NCI-H345 treated with DMSO at 0.1 percent for 48 hours (cell line): ENCODE measurements at regions not wholly inside any gene's neighbourhood (a gene's known extent, or its start where the extent isn't known, plus 50 kb on each side); places are given as distances from the start of the nearest gene placed in this dataset.
"Not testable (repeated sequence)": the region's sequence is repeated elsewhere in the genome, so short reads cannot be mapped to it uniquely, and the experiment has no call there.

Source experiments
- DNase-seq: peaks from one replicate; lab custom pipeline; 2025; ENCODE audit not compliant: unreplicated experiment; lab: John Stamatoyannopoulos, UW

DNA sequence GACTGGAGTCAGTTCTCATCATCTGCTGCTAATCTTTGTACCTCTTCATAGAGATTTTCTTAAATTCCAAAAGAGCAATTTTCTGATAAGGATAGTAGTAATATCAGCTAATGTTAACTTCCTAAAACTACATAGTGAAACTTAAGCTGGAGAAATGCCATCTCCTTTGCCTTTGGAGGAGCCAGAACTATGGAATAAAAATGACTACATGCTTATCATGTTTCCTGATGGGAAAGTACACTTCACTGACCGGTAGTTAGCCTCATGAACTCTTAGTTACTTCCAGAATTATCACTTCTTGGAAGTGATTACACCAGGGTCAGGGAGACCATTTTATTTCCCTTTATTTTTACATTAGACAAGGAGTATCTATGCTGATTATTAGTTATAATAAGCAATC is 1222.1 kb upstream of the TMEM132C start:
- no peak for DNase-seq

DNA sequence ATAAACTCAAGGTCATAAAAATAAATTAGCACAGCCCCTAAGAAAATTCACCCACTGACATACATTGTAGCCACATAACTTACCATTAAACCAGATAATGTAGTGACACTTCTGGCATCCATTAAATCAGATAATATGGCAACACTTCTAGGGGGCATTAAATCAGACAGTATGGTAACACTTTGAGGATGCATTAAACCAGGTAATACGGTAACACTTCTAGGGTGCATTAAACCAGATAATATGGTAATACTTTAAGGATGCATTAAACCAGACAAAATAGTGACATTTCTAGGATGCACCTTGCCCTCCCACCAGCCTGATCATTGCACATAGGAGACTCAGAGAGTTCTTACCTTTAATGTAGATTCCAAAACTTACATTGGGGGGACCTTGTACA is 1220.5 kb upstream of the TMEM132C start:
- DNase-seq = no peak

- DNase-seq = no peak
These were observed 1218.9 kb upstream of the TMEM132C start for GRCh38 chr12:127048057-127048456.

GRCh38 chr12:127048525-127048924 is 1218.4 kb upstream of the TMEM132C start:
- not testable (repeated sequence) for DNase-seq

GRCh38 chr12:127051139-127051538 is 1215.8 kb upstream of the TMEM132C start:
- no peak for DNase-seq

GRCh38 chr12:127052511-127053232 is 1214.3 kb upstream of the TMEM132C start:
- no peak for DNase-seq

- no peak for DNase-seq
These were observed 1212.4 kb upstream of the TMEM132C start for GRCh38 chr12:127054531-127054930.

DNA sequence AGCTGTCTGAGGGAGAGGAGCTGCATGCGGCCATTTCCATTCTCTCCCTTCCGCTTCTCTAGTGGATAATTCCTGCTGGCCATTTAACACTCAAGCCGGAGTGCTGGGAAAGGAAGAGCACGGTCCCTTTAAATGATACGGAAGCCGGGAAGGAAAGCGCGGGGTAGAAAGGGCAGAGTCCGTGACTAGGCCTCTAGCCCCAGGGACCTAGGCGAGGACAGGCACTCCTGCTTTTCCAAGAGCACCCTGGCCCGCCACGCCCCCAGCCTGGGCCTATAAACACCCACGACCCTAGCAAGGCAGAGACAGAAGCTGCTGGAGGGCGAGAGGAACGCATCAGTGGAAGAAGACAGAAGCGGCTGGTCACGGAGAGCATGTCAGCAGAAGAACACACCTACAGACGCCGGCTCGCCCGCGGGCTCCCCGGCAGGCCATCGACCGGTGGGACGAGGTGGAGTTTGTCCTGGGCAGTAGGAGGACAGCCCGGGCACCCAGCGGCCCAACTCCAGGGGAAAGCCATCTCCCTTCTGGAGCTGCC is 1206.6 kb upstream of the TMEM132C start:
- DNase-seq = no peak

- no peak for DNase-seq
These were observed 1206.0 kb upstream of the TMEM132C start for GRCh38 chr12:127060933-127061332.

GRCh38 chr12:127063339-127064072 is 1203.5 kb upstream of the TMEM132C start:
- no peak for DNase-seq

DNA sequence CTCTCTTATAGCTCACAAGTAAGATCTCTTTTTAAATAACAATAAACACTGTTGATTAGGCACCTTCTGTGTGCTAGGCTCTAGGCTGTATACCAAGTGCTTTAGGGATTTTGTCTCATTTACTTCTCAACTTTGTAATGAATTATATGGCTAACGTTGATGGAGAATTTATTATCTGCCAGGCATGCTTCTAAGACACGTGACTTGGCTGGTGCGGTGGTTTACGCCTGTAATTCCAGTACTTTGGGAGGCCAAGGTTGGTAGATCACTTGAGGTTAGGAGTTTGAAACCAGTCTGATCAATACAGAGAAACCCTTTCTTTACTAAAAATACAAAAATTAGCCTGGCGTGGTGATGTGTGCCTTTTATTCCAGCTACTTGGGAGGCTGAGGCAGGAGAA is 1202.8 kb upstream of the TMEM132C start:
- no peak for DNase-seq

DNA sequence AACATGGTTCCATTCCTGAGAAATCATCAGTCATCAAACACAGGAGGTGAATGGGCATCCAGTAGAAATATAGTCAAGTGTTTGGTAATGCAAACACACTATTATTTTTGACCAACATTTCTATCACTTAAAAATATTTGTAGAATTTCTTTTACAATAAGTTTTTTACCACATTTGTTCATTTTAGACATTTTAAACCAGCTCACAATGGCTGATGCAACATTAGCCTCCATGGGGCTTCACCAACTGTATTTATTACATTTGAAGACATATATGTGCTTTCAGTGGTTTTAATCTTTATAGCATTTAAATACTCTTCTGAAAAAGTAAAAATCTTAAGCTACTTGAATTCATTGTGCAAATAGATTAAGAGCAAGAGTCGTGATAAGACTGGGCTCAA is 1201.4 kb upstream of the TMEM132C start:
- no peak for DNase-seq

DNA sequence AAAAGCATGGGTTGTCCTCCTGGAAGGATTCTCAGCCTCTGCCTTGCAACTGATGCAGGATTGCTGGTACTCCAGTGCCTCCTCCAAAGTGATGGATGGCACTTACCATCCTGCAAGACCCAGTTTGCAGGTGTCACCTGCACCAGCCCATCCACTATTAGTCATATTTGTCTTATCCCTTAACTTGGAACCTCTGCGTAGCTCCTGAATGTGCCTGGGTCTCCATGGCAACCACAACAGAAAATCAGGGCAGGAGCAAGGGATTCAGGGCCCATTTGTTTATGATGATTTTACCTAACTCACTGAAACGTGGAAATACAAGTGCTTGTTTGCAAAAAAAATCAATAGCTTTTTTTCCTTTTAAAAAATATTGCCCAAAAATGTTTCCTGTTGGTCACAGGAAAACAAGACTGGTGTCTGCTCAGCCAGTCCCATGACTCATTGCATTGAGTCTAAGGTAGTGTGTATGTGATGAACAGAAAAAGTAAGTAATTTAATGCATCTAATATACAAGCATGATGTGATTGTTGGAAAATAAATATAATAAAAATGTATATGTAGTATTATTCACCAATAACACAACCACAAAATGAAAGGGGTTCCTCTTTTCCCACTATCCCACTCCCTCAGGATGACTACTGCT is 1196.3 kb upstream of the TMEM132C start:
- DNase-seq = no peak

GRCh38 chr12:127074161-127074560 is 1192.8 kb upstream of the TMEM132C start:
- DNase-seq = no peak

DNA sequence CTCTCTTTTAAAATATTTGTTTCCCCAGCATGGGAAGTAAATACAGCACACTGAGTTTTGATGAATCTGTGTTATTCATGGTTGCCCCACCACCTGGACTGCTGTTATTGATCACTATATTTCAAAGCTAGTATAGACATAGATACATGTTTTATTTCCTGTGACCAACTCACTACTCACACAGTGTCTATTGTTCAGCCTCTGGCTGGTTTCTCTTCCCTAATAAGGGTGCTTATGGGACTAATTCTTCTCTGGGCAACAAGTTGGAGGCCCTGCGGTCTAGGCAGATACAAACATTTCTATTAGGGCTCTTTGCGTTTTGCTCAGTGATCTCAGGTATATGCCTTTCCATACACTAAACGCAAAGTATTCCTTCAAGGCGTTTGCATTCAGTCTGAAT is 1191.0 kb upstream of the TMEM132C start:
- DNase-seq = no peak

- no peak for DNase-seq
These were observed 1189.5 kb upstream of the TMEM132C start for GRCh38 chr12:127077262-127078045.

DNA sequence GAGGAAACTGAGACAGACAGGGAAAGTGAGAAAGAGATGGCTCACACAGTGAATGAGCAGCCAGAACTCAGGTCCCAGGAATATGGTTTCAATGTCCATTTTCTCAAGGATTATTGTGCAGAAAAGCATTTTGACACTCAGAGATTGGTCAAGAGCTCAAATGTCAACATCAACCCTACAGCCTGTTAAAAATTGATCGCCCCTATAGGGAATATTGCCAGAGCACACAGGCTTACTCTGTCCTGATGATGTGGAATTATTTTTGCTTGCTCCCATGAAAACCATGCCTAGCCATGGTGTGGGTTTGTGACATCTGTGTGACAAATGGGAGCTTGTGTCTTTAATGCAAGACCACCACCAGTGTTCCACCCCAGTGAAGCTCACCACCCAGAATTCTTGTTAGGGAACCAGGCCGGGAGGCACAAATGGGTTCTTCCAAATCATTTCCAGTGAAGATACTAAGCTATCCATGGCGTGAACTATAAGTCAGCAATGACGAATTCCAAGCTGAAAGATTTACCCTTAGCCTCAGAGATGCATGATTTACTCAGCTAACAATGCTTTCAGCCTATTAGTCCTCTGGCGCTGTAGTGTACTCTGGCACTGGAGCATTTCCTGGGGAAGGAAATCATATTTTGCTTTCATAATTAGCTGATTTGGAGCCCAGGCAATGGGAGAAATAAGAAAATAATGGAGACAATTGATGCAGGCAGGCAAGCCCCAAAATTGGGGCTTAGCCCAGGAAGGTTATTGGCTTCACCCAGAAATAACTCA is 1188.2 kb upstream of the TMEM132C start:
- no peak for DNase-seq

DNA sequence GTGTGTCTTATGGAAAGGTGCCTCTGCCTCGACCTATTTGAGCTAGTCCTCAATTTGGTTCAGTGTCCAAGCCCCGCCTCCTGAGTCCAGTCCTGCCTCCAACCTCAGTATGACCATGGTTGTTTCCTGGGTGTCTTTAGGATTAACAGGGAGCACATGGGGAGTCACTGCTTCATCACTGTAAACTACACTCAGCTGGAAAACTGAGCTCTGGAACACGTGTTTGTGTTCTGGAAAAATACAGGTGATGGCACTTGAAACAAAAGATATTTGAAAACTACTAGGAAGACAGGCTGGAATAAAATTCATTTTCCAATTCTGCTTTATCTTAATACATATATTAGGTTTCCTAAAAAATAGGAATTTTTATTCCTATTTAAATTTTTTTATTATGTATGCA is 1187.3 kb upstream of the TMEM132C start:
- no peak for DNase-seq

DNA sequence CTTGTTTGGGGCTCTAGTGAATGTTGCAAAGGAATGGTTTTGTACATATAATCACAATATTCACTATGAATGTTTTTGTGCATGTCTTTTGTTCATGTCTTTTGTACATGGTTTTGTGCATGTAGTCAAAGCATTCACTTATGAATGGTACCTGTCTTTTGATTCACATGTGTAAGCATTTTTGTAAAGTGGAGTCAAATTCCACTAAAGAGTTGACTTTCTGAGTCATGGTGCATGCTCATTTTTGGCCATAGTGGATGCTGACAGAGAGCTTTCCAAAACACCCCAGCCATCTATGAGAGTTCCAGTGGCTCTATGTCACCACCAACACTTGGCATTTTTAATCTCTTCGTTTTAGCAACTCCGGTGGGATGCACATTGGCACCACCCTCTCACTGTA is 1185.9 kb upstream of the TMEM132C start:
- DNase-seq = no peak
